ENCODE measurements at regions not wholly inside any gene's neighbourhood (a gene's known extent, or its start where the extent isn't known, plus 50 kb on each side); places are given as distances from the start of the nearest gene placed in this dataset.

DNA sequence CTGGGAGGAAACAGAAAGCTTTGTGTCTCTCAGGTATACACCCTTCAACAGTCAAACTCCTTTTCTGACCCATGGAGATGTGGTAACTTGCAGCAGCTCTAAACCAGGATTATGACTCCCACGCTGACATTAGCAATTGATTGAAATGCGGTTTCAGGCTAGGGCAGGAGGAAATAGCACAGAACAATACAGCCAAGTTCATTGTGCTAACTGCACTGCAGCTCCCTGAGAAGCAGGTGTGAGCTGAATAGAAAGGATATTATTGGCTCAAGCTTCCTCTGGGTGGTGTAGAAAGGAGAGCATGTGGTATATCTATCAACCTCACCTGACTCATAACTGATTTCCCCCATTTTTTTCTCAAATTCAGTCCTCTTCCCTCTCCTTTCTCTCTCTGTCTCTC lies 612.3 kb upstream of the BTBD3 start:
- TF ChIP-seq GABPA (IDR thresholded peaks at IDR 0.05; ENCODE audit: low read depth), result no peak
- TF ChIP-seq EZH2phosphoT487 (IDR thresholded peaks at IDR 0.05; ENCODE audit: borderline replicate concordance, low read depth), result no peak
- TF ChIP-seq, protein P1, sequence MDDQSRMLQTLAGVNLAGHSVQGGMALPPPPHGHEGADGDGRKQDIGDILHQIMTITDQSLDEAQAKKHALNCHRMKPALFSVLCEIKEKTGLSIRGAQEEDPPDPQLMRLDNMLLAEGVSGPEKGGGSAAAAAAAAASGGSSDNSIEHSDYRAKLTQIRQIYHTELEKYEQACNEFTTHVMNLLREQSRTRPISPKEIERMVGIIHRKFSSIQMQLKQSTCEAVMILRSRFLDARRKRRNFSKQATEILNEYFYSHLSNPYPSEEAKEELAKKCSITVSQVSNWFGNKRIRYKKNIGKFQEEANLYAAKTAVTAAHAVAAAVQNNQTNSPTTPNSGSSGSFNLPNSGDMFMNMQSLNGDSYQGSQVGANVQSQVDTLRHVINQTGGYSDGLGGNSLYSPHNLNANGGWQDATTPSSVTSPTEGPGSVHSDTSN (IDR thresholded peaks at IDR 0.05), result no peak
